GM21515 (cell line): ENCODE measurements at regions not wholly inside any gene's neighbourhood (a gene's known extent, or its start where the extent isn't known, plus 50 kb on each side); places are given as distances from the start of the nearest gene placed in this dataset.

Source experiments
- ATAC-seq: cut with Tn5 transposase; IDR thresholded peaks from one replicate; pipeline ENCODE4 v1.9.1; 2021; ENCODE audit not compliant: unreplicated experiment

DNA sequence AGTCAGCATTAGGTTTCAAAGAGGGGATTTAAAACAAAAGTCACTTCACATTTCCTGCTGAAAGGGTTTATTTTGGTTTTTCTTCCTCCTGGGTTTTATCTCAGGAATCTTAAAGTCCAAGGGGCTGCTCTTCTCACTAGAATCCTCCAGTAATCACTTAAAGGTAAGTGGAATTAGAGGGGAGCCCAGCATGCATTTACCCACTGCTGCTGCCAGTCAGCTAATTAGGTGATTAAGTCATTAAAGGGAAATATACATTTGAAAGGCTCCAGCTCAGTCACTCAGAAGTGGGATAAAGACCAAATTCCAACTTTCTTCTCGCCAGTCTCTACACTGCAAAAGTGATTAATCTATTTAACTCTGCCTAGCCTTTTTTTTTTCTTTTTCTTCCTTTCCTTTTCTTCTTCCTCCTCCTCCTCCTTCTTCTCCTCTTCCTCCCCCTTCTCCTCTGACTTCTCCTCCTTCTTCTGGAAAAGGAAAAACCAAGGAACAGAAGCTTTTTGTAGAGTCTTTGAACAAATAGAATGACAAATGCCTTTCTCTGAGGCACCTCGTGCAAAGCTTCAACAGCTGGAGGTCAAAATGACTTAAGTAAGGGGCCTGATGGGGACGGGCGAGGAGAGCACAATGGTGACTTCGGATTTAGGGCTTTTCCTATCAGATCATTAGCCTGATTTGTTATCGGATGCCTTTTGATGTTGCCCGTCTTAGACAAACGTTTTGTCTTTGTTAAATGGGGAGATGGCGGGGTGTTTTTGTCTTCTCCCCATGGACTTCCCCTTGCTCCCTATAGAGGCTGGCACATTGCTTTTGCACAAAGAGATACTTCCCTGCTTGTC, 617.6 kb downstream of the IRX1 start:
- ATAC-seq, result no peak

DNA sequence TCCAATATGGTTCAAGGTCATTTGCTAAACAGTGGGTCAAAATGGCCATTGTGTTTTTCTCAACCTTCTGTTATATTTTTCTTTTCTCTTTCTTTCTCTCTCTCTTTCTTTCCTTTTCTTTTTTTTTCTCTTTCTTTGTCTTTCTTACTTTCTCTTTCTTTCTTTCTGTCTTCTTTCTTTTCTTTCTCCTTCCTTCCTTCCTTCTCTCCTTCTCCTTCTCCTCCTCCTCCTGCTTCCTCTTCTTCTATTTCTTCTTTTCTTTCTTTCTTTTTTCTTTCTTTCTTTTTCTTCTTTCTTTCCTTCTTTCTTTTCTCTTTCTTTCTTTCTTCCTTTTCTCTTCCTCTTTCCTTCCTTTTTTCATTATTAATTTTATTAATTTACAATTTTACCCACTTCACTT, 619.5 kb downstream of the IRX1 start:
- no peak for ATAC-seq

DNA sequence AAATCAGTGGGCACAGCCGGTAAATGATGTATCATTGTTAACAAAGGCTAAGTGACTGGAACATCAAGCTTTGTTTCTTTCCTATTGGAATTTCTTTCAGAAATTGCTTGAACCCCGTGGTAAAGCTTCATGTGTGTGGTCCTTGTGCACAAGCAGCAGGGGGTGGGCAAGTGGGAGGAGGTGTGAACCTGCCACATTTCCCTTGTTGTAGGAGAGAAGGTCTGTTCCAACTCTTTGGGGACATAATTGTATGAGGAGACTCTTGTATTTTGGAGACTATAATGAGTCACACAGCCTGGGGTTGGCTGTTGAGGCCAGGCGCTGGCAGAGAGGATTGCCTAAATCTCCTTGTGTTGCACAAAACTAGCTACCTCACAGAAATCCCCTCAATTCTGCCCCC, 620.5 kb downstream of the IRX1 start:
- ATAC-seq, result no peak

DNA sequence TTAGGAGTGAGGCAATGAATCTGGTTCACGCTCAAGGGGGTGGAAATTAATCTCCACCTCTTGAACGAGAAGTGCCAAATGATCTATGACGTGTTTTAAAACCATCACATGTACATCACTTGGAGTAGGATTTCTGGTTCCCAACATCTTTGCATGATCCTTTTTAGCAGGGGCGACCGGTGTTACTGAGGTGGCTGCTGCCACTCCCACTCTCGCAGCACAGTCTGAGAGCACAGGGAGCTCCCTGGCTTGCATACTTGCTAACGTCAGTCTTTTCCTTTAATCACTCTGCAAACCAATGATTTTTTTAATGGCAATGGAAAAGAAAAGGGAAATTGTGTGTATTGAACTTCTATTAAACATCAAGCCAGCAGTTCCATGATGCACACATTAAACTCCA, 624.4 kb downstream of the IRX1 start:
- ATAC-seq, result no peak

DNA sequence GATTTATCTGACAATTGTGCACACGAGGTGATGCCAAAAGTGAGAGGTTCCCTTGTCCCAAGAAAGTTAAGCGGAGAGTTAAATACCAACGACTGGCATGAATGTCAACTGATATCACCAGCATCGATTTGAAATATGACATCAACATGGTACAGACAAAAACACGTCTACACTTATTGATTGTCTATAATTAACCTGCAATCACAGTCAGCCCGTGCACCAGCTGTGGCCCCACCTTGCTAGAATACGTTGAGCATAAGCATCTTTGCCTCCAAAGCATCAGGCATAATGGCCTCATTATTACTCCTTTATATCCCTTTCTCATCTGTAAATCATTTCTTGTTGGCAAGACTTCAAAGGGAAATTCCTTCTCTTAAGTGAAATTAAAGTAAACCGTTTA, 625.4 kb downstream of the IRX1 start:
- ATAC-seq, result no peak

DNA sequence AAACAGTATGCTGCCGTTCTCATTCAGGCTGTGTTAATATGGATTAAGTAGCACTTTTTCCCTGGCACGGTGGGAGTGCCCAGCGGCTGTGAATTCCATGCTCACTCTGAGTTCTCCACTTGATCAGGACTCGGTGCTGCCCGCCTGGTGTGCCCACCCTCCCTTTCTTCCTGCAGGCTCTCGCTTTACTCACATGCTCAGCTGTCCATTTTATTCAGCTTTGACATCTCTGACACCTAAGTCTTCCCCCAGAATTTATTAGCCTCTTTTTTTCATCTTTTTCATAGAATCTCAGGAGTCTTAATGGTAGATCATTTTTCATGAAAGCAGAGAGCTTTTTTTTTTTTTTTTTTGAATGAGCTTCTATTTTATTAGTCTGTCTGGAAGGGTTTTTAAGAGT, 626.5 kb downstream of the IRX1 start:
- ATAC-seq, result no peak

DNA sequence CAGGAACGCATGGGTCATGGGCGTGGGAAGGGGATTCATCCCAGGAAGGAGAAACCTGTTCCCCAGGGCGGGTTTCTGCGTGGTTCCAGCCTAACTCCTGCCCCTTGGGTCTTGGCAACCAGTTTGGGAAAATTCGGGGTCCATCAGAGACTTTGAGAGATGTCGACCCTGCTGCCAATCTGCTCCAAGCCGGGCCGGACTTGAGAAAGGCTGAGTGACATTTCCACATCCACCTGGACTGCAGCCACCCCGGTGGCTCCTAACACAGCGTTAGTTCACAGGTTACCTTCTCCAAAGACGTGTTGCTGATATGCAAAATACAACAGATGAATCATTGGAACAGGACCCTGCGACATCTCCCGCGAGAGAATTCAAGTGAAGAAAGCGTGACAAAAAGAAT, 627.2 kb downstream of the IRX1 start:
- no peak for ATAC-seq

DNA sequence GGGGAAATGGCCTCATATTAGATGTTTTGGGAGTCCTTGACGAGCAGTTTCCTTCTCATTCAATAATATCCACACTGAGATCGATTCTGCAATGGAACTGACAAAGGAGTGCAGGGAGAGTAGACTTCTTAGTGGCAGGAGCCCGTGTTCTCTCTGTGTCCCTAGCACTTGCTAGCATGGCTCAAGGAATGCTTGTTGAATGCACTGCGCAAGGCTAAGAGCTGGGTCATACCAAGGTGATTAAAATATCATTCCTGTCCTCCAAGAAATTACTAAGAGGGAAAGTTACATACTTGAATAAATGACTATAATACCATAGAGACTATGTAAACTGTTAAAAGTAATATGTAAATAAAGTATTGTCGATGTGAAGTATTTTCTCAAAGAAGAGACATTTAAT, 630.1 kb downstream of the IRX1 start:
- no peak for ATAC-seq

DNA sequence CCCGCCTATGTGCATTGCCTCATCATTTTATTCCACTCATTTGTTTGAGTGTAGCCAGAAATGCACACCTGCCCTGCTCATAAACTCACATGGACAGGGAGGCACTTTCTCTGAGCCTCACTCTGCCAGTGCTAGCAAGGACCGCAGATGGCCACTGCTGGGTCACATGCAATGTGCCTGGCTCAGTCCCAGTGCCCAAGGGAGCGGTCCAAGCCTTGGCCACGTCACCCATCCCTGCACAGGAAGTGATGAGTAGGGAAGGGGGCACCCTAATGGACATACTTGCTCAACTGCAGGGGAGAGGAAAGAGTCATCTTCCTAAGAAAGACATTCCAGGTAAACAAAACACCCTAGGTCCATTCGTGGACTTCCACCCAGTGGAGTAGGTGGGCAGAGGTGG, 630.9 kb downstream of the IRX1 start:
- no peak for ATAC-seq

DNA sequence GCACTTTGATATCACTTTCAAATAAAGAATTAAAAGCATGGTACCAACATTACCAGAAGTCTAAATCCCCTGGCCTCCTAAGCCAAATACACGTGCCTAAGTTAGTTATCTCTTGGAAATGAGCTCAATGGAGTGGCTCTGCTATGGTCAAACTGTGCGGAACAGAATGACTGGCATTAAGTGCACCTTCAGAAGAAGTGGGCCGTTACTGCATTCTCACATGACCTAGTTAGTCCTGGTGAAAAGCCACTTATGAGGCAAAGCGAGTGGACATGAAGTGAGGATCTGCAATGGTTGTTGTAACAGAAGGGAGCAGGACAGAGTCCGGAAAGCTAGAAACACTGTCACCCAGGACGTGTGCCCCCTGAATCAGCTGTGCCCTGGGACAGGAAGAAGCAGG, 633.1 kb downstream of the IRX1 start:
- no peak for ATAC-seq

DNA sequence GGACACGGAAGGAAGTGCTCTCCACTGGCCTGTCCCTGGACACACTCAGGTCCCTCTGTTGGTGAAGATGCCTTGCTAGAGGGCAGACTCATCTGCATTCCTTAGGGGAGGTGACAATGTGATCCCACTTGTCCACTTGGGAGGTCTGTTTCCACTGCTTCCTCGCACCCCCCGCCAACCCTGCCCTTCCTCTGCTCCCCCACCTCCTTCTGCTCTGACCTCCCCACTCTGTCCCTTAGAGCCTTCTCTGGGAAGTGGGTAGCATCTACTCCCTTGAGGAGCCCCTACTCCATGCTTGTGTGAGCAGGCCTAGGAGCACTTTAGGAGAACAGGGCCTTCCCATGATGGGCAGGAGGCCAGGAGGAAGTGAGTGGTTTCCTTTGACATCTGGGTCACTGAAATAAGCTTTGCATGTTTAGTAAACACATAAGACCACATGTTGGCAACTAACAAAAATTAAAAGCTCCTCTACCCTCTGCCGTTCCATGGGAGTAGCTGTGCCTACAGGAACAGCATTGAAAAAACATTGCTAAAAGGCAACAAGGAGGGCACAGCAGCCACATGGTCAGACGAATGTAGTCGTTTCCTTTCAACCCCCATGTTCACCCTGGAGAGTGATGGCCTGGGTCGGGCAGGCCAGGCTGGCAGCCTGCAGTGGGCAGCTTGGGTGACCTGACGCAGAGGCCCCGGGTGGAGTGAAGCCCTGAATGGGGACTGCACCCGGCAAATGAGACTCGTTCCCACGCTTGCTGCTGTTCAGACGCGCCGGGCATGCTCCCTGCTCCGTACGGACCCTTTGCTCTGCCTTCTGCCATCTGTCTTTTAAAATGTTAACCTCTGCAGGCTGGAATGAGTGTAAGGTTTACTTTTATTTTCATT, 634.0 kb downstream of the IRX1 start:
- ATAC-seq, result no peak

DNA sequence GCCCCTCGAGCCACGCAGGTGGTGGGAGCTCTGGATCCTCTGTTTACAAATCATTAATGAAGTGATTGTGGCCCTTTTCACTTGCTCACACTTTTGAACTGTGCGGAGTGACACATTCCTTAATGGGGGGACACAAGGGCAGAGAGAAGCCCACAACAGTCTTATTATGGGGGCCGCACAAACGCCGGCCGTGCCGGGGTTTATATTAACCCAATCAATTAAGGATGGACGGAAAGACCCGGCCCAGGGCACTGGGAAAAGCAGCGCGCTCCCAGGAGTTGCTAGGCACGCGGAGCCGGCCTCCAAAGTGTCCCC, 634.8 kb downstream of the IRX1 start:
- ATAC-seq, result no peak

DNA sequence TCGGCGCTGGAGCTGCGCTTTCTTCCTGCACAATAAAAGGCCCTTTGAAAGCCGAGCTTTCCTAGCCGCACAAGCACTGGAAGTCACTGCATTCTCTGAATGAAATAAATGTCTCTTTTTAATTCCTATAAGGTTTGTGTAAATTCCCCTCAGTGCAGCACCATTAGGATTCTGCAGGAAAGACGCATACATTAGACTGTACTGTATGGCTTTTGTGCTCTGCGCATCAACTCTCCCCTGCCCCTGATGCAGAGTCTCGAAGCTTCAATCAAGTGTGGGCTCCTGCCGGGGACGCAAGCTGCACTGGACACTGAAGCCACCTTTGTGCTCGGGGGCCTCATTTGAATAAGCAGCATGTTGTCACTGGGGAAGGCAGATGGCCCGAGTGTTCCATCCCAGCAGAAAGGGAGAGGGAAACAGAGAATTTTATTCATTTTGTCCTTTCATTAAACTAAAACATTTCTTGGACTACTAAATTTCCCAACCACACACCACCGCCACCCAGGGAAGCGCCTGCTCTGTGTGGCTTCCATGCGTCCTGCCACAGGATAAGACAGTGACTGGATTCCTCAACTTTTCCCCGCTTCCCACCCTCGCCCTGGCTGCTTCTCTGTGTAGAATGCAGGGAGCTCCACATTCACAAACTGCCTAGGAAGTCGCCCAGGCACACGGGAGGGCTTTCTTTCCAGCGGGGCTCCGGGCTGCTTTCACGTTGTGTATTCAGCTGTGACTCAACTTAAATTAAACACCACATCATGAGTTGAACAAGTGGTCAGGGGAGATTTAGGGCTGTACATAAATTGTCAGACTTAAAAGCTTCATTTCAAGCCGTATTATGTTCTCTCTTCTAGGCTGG, 635.4 kb downstream of the IRX1 start:
- ATAC-seq, result no peak

DNA sequence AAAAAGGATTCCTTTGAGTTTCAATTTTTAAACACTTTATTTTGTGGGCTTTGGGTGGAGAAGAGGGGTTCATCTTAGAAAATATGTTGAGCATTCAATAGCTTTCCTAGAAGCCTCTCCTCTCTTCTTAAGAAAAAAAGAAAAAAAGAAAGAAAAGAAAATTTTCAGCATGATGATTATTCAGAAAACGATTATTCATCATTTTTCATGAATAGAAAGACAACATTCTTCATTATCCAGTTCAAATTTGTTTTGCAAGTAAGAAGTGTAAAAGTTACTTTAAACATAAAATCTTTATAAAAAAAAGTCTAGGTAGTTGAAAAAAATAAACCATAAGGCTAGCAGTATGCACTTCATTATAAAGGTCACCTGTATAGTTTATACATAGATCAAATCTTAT, 636.5 kb downstream of the IRX1 start:
- ATAC-seq, result no peak

DNA sequence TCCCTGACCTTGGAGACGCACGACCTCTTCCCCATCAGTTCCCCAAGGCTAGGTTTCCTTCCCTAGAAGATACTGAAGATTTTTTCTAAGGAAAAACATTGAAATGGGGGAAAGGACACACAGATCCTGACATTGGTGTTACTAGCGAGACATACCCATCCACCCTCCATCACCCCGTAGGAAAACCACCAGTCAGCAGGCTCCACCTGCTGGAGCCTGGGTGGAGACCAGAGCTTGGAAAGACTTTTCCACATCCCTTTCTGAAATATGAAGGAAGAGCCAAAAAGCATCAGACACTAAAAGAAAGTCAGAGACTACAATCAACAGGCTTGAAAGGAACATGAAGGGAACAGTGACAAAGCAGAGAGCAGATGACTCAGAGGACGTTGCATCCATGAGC, 638.0 kb downstream of the IRX1 start:
- no peak for ATAC-seq

DNA sequence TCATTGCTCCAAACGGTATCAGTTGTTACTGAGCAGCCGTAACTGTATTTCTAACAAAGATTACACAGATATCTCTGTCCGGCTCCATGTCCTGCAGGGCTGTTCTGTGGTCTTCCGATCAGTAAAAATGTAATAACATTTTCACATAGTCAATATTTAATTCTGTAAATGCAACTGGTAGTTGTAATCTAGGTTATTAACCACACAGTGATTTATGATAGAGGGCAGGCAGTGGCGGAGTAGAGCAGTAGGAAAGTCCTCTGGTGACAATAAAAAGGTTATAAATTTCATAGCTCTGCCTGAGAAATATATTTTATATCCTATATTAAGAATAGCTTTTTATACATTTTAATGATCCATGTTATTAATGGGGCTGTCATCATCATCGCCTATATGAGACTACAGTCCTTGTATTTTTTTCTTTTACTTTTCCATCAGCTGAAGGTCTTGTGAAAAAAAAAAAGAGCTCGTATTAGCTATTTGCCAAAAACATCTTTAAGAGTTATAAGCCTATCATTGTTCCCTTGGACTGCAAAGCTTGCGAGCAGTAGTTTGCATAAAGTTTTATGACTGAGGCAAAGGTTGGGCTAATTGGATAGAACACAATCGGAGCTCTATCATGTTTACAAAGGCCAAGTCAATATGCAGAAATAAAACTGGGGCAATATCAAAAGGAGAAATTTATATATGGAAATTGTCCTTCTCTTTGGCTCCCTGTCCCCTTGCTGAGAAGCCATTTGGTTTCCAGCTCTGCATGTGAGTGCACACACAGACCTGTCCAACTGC, 648.0 kb downstream of the IRX1 start:
- no peak for ATAC-seq

DNA sequence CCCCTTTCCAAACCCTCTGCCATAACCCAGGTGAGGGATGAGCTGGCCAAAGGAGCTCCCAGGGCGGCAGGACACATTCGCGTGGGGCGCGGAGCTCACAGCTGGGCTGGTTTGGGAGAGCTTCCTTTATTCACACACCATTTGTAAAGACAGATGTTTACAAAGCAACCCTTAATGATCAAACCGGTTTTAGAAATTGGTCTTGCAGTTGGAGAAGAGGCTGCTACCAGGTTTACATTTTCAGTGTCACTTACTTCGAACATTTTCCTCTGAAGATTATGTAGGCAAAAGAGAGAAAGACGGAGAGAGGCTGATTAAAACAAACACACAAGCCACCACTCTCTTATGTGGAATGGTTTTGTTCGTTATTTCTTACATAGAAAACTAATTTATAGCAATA, 648.7 kb downstream of the IRX1 start:
- ATAC-seq, result no peak

DNA sequence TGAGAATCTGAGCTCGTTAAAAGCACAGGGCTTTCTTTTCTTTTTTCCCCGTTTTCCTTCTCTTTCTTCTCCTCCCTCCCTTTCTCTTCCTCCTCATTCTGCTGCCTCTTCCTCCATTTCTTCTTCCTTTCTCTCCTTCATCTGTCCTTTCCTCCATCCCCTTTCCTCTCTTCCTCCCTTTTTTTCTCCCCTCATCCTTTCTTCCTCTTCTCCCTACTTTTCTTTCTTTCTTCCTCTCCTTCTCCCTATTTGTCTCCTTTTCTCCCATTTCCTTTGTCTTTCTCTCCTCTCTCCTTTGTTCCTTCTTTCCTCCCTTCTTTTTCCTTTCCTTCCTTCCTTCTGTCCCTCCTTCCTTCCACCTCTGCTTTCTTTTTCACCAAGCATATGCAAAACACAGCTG, 649.4 kb downstream of the IRX1 start:
- no peak for ATAC-seq

DNA sequence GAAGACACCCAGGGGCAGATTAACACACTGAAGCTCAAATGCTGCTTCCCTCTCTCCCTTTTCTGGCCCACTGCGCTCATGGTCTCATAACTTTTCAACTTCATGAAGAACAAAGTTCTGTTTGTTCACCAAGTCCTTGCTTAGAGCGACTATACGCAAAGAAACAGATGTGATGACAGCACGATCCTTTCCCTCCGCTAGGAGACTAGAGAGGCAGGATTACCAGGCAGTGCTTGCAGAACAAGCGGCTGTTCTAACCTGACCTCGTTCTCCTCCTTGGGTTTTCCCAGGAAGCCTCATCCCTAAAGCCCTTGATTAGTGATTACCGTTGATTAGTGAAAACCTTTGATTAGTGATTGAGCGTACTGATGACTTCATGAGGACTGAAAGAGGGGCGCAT, 649.9 kb downstream of the IRX1 start:
- no peak for ATAC-seq

DNA sequence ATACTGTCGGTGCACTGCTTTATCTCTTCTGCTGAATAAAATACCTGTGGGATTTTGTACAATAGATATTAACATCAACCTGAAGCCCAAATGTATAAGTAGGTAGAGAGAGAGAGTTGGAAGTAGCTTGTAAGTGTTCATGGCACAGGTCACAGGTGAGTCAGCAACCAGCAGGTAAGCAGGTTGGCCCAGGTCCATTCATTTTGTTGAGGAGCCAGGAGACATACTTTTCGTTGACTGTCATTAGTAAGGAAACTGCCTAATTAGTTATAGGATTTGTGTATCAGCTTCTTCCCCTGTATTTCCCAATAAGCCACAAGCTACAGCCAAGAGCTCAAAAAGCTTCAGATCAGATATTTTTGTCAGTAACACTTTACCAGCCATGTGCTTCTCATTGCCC, 650.8 kb downstream of the IRX1 start:
- no peak for ATAC-seq

DNA sequence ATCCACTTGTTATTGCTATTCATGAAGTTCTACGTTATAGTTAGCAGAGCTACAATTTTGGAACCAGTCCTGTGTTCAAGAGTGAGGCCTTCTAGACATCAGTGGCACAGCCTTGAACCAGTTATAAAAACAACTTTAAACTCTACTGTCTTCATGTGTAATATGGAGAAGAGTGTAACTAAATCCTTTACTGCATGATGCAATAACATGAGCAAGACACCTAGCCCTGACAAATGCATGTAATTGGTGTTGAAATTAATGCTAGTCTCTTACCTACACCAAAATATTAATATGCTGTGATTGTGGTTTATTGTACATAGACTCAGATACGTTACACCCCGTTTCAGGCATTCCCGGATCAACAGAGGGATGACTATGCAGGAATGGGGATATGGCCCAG, 654.6 kb downstream of the IRX1 start:
- ATAC-seq, result no peak
